Endothelial cell of umbilical vein (primary cell): ENCODE measurements at regions not wholly inside any gene's neighbourhood (a gene's known extent, or its start where the extent isn't known, plus 50 kb on each side); places are given as distances from the start of the nearest gene placed in this dataset.

Source experiments
- BruUV-seq: library from RNA; stranded (reverse); fragments of 400-500 nt; replicated peaks from 2 replicates; lab custom pipeline; 2021; lab: Mats Ljungman, UMichigan
- CTCF ChIA-PET: fragments of 300-600, 350-600 bp; sonication (Branson Sonifier 250); formaldehyde crosslinking; loops from one replicate; lab custom pipeline; 2021; ENCODE audit warnings: antibody characterized with exemption, inconsistent platforms; lab: Charles Lee
- POLR2A ChIA-PET: fragments of 300-600, 350-600 bp; sonication (Branson Sonifier 250); formaldehyde crosslinking; loops from one replicate; lab custom pipeline; 2021; ENCODE audit warnings: antibody characterized with exemption, inconsistent platforms; lab: Charles Lee
- DNase-seq: peaks from one replicate; pipeline ENCODE4 v3.0.0-alpha.2; 2011; ENCODE audit warnings: low read depth, low spot score
- FAIRE-seq: peaks from 2 replicates; lab custom pipeline; 2011; peaks lifted over from hg19 to GRCh38; lab: Jason Lieb, UNC
- H2AFZ ChIP-seq: 2 replicates; pipeline ENCODE4 v1.6.0; 2012; ENCODE audit warnings: low read depth, low read length, control low read depth, inconsistent platforms
- H3K27ac ChIP-seq: 2 replicates; pipeline ENCODE4 v1.5.1; 2011; ENCODE audit warnings: low read depth, mild to moderate bottlenecking, control low read depth, low read length, moderate library complexity; ENCODE audit not compliant: insufficient read depth
- H3K27me3 ChIP-seq, 2 experiments: 2 replicates each; pipeline versions ENCODE4 v1.6.0 to v1.6.1; 2011; ENCODE audit warnings: low read length in 2 of 2, mixed read lengths in 1 of 2; ENCODE audit not compliant: control insufficient read depth in 2 of 2, insufficient read depth in 2 of 2
- H3K36me3 ChIP-seq, 2 experiments: 2 replicates in 1 of 2; 3 replicates in 1 of 2; pipeline ENCODE4 v1.5.1; 2011; ENCODE audit warnings: low read length in 2 of 2, mild to moderate bottlenecking in 1 of 2, moderate library complexity in 1 of 2; ENCODE audit not compliant: control insufficient read depth in 2 of 2, insufficient read depth in 2 of 2; ENCODE audit errors: extremely low read depth in 1 of 2
- H3K4me1 ChIP-seq: 3 replicates; pipeline ENCODE4 v1.5.1; 2011; ENCODE audit warnings: mild to moderate bottlenecking, low read length; ENCODE audit not compliant: control insufficient read depth, insufficient read depth; ENCODE audit errors: extremely low read depth
- H3K4me2 ChIP-seq: 2 replicates; pipeline ENCODE4 v1.6.1; 2011; ENCODE audit warnings: low read length, control low read depth, mixed read lengths; ENCODE audit not compliant: insufficient read depth
- H3K4me3 ChIP-seq, 3 experiments: fragments of 200-600 bp in 1 of 3; sonication (generic), shearing (Covaris generic) in 1 of 3; replicated peaks in 1 of 3; 2 replicates each; pipeline ENCODE4 v1.5.1; 2011 to 2016; ENCODE audit warnings: control low read depth in 3 of 3, low read length in 3 of 3, mild to moderate bottlenecking in 2 of 3, inconsistent platforms in 1 of 3, low read depth in 1 of 3, moderate library complexity in 1 of 3; ENCODE audit not compliant: insufficient read depth in 1 of 3
- H3K79me2 ChIP-seq: 2 replicates; pipeline ENCODE4 v1.6.0; 2012; ENCODE audit warnings: low read length, inconsistent platforms; ENCODE audit not compliant: control insufficient read depth, insufficient read depth
- H3K9ac ChIP-seq: replicated peaks from 2 replicates; pipeline ENCODE3; 2011; ENCODE audit warnings: low read length, control low read depth; ENCODE audit not compliant: insufficient read depth; ENCODE audit errors: extremely low read depth
- H3K9me1 ChIP-seq: replicated peaks from 3 replicates; pipeline ENCODE4 v1.6.0; 2011; ENCODE audit warnings: mild to moderate bottlenecking, low read length; ENCODE audit not compliant: control insufficient read depth, insufficient read depth; ENCODE audit errors: extremely low read depth
- H3K9me3 ChIP-seq: replicated peaks from 2 replicates; pipeline ENCODE4 v1.5.1; 2012; ENCODE audit warnings: low read length, inconsistent platforms; ENCODE audit not compliant: control insufficient read depth, insufficient read depth
- H4K20me1 ChIP-seq: replicated peaks from 2 replicates; pipeline ENCODE3; 2011; ENCODE audit warnings: mild to moderate bottlenecking, low read length; ENCODE audit not compliant: control insufficient read depth, insufficient read depth; ENCODE audit errors: extremely low read depth
- CTCF ChIP-seq, 2 donors: IDR thresholded peaks; 1 replicate in 1 of 2; 2 replicates in 1 of 2; pipeline ENCODE4 v1.5.1; 2011; ENCODE audit warnings: low read length in 2 of 2, mild to moderate bottlenecking in 2 of 2, moderate library complexity in 2 of 2, control low read depth in 1 of 2, inconsistent platforms in 1 of 2, low read depth in 1 of 2; ENCODE audit not compliant: insufficient read depth in 1 of 2; ENCODE audit errors: extremely low read depth in 1 of 2
- EZH2 ChIP-seq: IDR thresholded peaks from 2 replicates; pipeline ENCODE4 v1.6.1; 2012; ENCODE audit warnings: borderline replicate concordance, low read depth, mild to moderate bottlenecking, moderate library complexity, low read length, inconsistent platforms; ENCODE audit not compliant: severe bottlenecking
- FOS ChIP-seq: IDR thresholded peaks from 2 replicates; pipeline ENCODE4 v1.6.1; 2011; ENCODE audit warnings: mild to moderate bottlenecking, low read length, moderate library complexity, borderline replicate concordance; ENCODE audit not compliant: insufficient read depth
- GATA2 ChIP-seq: IDR thresholded peaks from 2 replicates; pipeline ENCODE4 v1.7.0; 2011; ENCODE audit warnings: low read depth, mild to moderate bottlenecking, moderate library complexity, mixed read lengths, low read length; ENCODE audit not compliant: insufficient read length, insufficient read depth
- JUN ChIP-seq: IDR thresholded peaks from 2 replicates; pipeline ENCODE4 v1.6.1; 2011; ENCODE audit warnings: borderline replicate concordance, low read depth; ENCODE audit not compliant: insufficient read length, insufficient read depth
- MAX ChIP-seq: IDR thresholded peaks from 2 replicates; pipeline ENCODE4 v1.6.1; 2011; ENCODE audit not compliant: insufficient read depth, insufficient read length
- MYC ChIP-seq: IDR thresholded peaks from one replicate; pipeline ENCODE4 v1.6.1; 2011; ENCODE audit warnings: mild to moderate bottlenecking, low read depth, low read length
- POLR2A ChIP-seq: IDR thresholded peaks from 2 replicates; pipeline ENCODE4 v1.6.1; 2012; ENCODE audit warnings: low read depth, mild to moderate bottlenecking, control low read depth, low read length
- POLR2AphosphoS5 ChIP-seq: IDR thresholded peaks from 2 replicates; pipeline ENCODE4 v1.6.1; 2012; ENCODE audit warnings: low read depth, mild to moderate bottlenecking, control low read depth, low read length, moderate library complexity; ENCODE audit not compliant: insufficient read depth
- dilution Hi-C: fragments of 300-500 bp; cut with MboI; formaldehyde crosslinking; loops from one replicate; pipeline ENCODE4 v1.15.0; 2019; ENCODE audit warnings: low sequenced_read_pairs; ENCODE audit not compliant: extremely low pct_ligation_motif_present
- intact Hi-C: fragments of 100-400 bp; cut with micrococcal nuclease; formaldehyde crosslinking; loops from one replicate; pipeline ENCODE4 v1.10.0; 2022

GRCh38 chr13:73635166-73635787 is 498.9 kb downstream of the KLF12 start:
- no peak overlapping the region for H3K4me3 ChIP-seq
- dilution Hi-C loops = no loop called here
- DNase-seq = no peak
- H3K4me2 ChIP-seq = no peak overlapping the region
- H3K27ac ChIP-seq = no peak overlapping the region
- H2AFZ ChIP-seq = no peak overlapping the region
- no peaks in the 10 kb centered on the region for H3K79me2 ChIP-seq
- no peak overlapping the region for H3K9ac ChIP-seq
- no peaks in the 10 kb centered on the region for H4K20me1 ChIP-seq
- H3K27me3 ChIP-seq = no peaks in the 10 kb centered on the region
- intact Hi-C loops = no loop called here
- H3K9me1 ChIP-seq = no peaks in the 10 kb centered on the region
- H3K9me3 ChIP-seq = no peaks in the 10 kb centered on the region
- no peaks in the 10 kb centered on the region for H3K4me1 ChIP-seq
- TF ChIP-seq GATA2 (no peak), MYC (no peak), MAX (no peak), POLR2A (no peak), JUN (no peak), CTCF (IDR thresholded peaks at IDR 0.05; ENCODE audit: extremely low read depth in 1 of 2, insufficient read depth in 1 of 2, low read depth in 1 of 2, low read length in 2 of 2) (no peak), FOS (no peak), EZH2 (no peak), POLR2AphosphoS5 (no peak)
- ChIA-PET POLR2A (no interaction called here), CTCF (no interaction called here)
- no peaks in the 10 kb centered on the region for H3K36me3 ChIP-seq
- FAIRE-seq = no peak
- no TSS peak for BruUV-seq
